ENCODE measurements at regions not wholly inside any gene's neighbourhood (a gene's known extent, or its start where the extent isn't known, plus 50 kb on each side); places are given as distances from the start of the nearest gene placed in this dataset.

GRCh38 chr13:34243403-34243802 lies 425.5 kb downstream of the RFC3 start:
- H3K27me3 ChIP-seq (ENCODE audit: insufficient read depth, poor library complexity, severe bottlenecking): peaks cover 2% of the 10 kb centered on the region
- H3K4me3 ChIP-seq (replicated peaks; ENCODE audit: insufficient read depth, low read length): no peak overlapping the region
- no peak overlapping the region for H3K27ac ChIP-seq (replicated peaks)
- TF ChIP-seq GABPA (IDR thresholded peaks at IDR 0.05; ENCODE audit: low read depth) (no peak), CTCF (IDR thresholded peaks at IDR 0.05; ENCODE audit: insufficient read depth, low read length) (no peak), REST (IDR thresholded peaks at IDR 0.05; ENCODE audit: insufficient replicate concordance, low read depth) (no peak), SPI1 (IDR thresholded peaks at IDR 0.05; ENCODE audit: borderline replicate concordance, low read depth) (no peak), POLR2AphosphoS5 (IDR thresholded peaks at IDR 0.05; ENCODE audit: low read depth) (no peak)
- no peak for DNase-seq (ENCODE audit: low read depth in 1 of 2, low spot score in 1 of 2)

- H3K4me3 ChIP-seq (replicated peaks; ENCODE audit: insufficient read depth, low read length): no peak overlapping the region
- TF ChIP-seq REST (IDR thresholded peaks at IDR 0.05; ENCODE audit: insufficient replicate concordance, low read depth): no peak
- TF ChIP-seq SPI1 (IDR thresholded peaks at IDR 0.05; ENCODE audit: borderline replicate concordance, low read depth): no peak
- TF ChIP-seq CTCF (IDR thresholded peaks at IDR 0.05; ENCODE audit: insufficient read depth, low read length): no peak
- TF ChIP-seq POLR2AphosphoS5 (IDR thresholded peaks at IDR 0.05; ENCODE audit: low read depth): no peak
- no peak for TF ChIP-seq GABPA (IDR thresholded peaks at IDR 0.05; ENCODE audit: low read depth)
- no peak overlapping the region for H3K27ac ChIP-seq (replicated peaks)
- no peaks in the 10 kb centered on the region for H3K27me3 ChIP-seq (ENCODE audit: insufficient read depth, poor library complexity, severe bottlenecking)
- no peak for DNase-seq (ENCODE audit: low read depth in 1 of 2, low spot score in 1 of 2)
Observed at GRCh38 chr13:34246511-34246910, 428.6 kb downstream of the RFC3 start.

GRCh38 chr13:34247596-34247995 lies 429.6 kb downstream of the RFC3 start:
- Histone ChIP-seq H3K4me3 (replicated peaks; ENCODE audit: insufficient read depth, low read length) (no peak overlapping the region), H3K27ac (replicated peaks) (no peak overlapping the region), H3K27me3 (ENCODE audit: insufficient read depth, poor library complexity, severe bottlenecking) (no peaks in the 10 kb centered on the region)
- DNase-seq (ENCODE audit: low read depth in 1 of 2, low spot score in 1 of 2): no peak
- no peak for TF ChIP-seq POLR2AphosphoS5 (IDR thresholded peaks at IDR 0.05; ENCODE audit: low read depth)
- no peak for TF ChIP-seq GABPA (IDR thresholded peaks at IDR 0.05; ENCODE audit: low read depth)
- no peak for TF ChIP-seq REST (IDR thresholded peaks at IDR 0.05; ENCODE audit: insufficient replicate concordance, low read depth)
- no peak for TF ChIP-seq SPI1 (IDR thresholded peaks at IDR 0.05; ENCODE audit: borderline replicate concordance, low read depth)
- TF ChIP-seq CTCF (IDR thresholded peaks at IDR 0.05; ENCODE audit: insufficient read depth, low read length): no peak

Data from HL-60 (cell line).